ENCODE measurements at regions not wholly inside any gene's neighbourhood (a gene's known extent, or its start where the extent isn't known, plus 50 kb on each side); places are given as distances from the start of the nearest gene placed in this dataset.

DNA sequence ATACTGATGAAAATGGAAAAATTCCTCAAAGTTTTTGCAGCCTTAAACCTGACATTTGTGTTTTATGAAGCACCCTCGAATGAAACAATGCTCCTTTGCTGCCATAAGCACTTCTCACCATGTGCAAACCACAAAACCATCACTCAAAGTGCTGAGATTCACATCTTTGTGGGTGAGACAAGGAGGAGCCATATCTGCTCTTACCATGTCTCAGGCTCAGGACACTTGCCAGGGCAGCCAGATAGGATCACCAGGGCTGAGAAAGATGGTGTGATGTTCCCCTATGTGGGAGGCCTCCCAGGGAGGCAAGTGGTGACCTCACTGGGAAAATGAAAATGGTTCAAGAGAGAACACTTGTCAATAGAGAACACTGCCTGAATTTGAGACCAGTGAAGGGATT lies 120.4 kb downstream of the CCDC34 start:
- Histone ChIP-seq H3K27me3 (replicated peaks; ENCODE audit: insufficient read depth, low read depth, low read length, poor library complexity) (no peaks in the 10 kb centered on the region), H3K27ac (ENCODE audit: low read depth, low read length, poor library complexity, severe bottlenecking) (no peak overlapping the region), H3K9me3 (ENCODE audit: low read depth, low read length, poor library complexity, severe bottlenecking) (no peaks in the 10 kb centered on the region), H3K36me3 (ENCODE audit: insufficient read depth, low read length, poor library complexity, severe bottlenecking) (no peaks in the 10 kb centered on the region), H3K4me3 (ENCODE audit: low read depth, low read length, poor library complexity, severe bottlenecking) (no peak overlapping the region), H3K4me1 (ENCODE audit: insufficient read depth, low read length, poor library complexity, severe bottlenecking) (peaks cover 14% of the 10 kb centered on the region)
- POLR2A ChIA-PET (ENCODE audit: low non-redundant PET), result no interaction called here
- TF ChIP-seq EZH2 (IDR thresholded peaks at IDR 0.05; ENCODE audit: borderline replicate concordance, low read depth, low read length, poor library complexity, severe bottlenecking), result no peak
- TF ChIP-seq, protein P1, sequence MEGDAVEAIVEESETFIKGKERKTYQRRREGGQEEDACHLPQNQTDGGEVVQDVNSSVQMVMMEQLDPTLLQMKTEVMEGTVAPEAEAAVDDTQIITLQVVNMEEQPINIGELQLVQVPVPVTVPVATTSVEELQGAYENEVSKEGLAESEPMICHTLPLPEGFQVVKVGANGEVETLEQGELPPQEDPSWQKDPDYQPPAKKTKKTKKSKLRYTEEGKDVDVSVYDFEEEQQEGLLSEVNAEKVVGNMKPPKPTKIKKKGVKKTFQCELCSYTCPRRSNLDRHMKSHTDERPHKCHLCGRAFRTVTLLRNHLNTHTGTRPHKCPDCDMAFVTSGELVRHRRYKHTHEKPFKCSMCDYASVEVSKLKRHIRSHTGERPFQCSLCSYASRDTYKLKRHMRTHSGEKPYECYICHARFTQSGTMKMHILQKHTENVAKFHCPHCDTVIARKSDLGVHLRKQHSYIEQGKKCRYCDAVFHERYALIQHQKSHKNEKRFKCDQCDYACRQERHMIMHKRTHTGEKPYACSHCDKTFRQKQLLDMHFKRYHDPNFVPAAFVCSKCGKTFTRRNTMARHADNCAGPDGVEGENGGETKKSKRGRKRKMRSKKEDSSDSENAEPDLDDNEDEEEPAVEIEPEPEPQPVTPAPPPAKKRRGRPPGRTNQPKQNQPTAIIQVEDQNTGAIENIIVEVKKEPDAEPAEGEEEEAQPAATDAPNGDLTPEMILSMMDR (conservative IDR thresholded peaks at IDR 0.05; ENCODE audit: low read depth, low read length), result no peak
- peak; percentile 51 for DNase-seq (ENCODE audit: low spot score)
- intact Hi-C loops (cut with micrococcal nuclease; ENCODE audit: unreplicated experiment), result no loop called here
- CTCF ChIA-PET, result interaction anchor here (1.2 kb wide), 1 partner anchor 29 kb away, joined by 3 read pairs; no protein-coding TSS in a partner anchor
- BruUV-seq (replicated peaks), result no TSS peak

DNA sequence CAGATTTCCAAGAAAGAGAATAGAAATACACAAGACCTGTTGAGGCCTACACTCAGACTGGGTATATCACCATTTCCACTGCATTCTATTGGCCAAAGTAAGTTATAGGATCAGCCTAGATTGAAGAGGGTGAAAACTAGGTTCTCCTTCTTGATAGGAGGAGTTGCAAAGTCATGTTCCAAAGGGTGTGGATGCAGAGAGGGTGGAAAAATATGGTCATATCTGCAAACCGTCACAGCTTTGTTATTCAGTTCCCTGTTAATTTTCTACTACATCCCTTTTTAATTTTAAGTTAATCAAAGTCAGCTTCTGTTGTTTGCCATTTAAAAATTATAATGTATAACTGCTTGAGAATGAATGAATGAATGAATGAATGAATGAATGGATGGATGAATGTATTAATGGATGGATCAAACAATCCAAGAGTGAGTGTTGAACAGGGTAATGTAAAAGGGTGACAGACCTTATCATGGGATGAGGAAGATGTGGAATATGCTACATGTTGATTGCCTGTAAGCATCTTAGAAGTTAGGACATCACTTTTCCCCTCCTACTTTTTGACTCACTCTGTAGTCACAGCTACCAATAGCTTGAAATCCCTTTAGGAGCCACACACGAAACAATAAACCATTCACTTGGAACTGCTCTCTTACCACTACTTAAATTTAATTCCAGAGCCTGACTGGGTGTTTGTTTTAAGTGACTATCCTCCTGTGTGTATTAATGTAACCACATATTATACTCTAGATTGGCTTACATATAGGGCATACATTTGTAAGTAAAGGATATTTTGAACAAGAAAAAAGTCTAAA lies 121.5 kb downstream of the CCDC34 start:
- ChIA-PET POLR2A (ENCODE audit: low non-redundant PET) (no interaction called here), CTCF (interaction anchor here (0.6 kb wide), 1 partner anchor 261 kb away, joined by 3 read pairs; no protein-coding TSS in a partner anchor)
- intact Hi-C loops (cut with micrococcal nuclease; ENCODE audit: unreplicated experiment), result no loop called here
- TF ChIP-seq, protein P1 (conservative IDR thresholded peaks at IDR 0.05; ENCODE audit: low read depth, low read length), result no peak
- TF ChIP-seq EZH2 (IDR thresholded peaks at IDR 0.05; ENCODE audit: borderline replicate concordance, low read depth, low read length, poor library complexity, severe bottlenecking), result no peak
- no peaks in the 10 kb centered on the region for H3K36me3 ChIP-seq (ENCODE audit: insufficient read depth, low read length, poor library complexity, severe bottlenecking)
- no peaks in the 10 kb centered on the region for H3K27me3 ChIP-seq (replicated peaks; ENCODE audit: insufficient read depth, low read depth, low read length, poor library complexity)
- peaks cover 9% of the 10 kb centered on the region for H3K4me1 ChIP-seq (ENCODE audit: insufficient read depth, low read length, poor library complexity, severe bottlenecking)
- no peaks in the 10 kb centered on the region for H3K9me3 ChIP-seq (ENCODE audit: low read depth, low read length, poor library complexity, severe bottlenecking)
- no TSS peak for BruUV-seq (replicated peaks)
- H3K27ac ChIP-seq (ENCODE audit: low read depth, low read length, poor library complexity, severe bottlenecking), result no peak overlapping the region
- H3K4me3 ChIP-seq (ENCODE audit: low read depth, low read length, poor library complexity, severe bottlenecking), result no peak overlapping the region
- peak; percentile 62 for DNase-seq (ENCODE audit: low spot score)

DNA sequence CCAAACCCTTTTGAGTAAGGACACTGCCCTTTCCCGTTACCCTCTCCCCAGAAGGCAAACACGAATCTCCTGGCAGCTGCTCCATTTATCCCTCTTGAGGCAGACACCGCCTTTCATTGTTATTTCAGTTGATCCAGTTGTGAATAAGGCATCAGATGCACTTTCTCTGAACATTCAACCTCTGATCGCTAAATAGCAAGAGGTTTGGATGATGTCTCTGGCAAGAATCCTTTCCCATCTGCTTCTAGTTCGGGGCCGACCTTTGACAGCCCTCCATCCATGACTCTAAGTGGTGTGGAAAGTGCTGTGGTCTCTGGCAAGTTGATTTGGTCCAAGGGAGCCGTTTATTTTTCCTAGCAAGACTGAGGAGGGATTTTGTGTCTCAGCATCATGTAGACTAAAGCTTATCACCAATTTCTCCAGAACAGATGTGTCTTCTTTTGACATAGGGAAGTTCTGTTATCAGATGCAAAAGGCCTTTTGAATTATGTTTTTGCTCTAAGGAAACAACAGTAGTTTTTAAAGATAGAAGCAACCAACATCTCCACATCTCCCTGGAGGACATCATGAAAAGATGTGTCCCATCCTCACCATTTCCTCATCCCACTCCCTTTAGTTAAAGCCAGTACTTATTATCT lies 123.6 kb downstream of the CCDC34 start:
- Histone ChIP-seq H3K4me1 (ENCODE audit: insufficient read depth, low read length, poor library complexity, severe bottlenecking) (peaks cover 19% of the 10 kb centered on the region), H3K9me3 (ENCODE audit: low read depth, low read length, poor library complexity, severe bottlenecking) (no peaks in the 10 kb centered on the region), H3K27ac (ENCODE audit: low read depth, low read length, poor library complexity, severe bottlenecking) (no peak overlapping the region), H3K36me3 (ENCODE audit: insufficient read depth, low read length, poor library complexity, severe bottlenecking) (no peaks in the 10 kb centered on the region), H3K27me3 (replicated peaks; ENCODE audit: insufficient read depth, low read depth, low read length, poor library complexity) (no peaks in the 10 kb centered on the region), H3K4me3 (ENCODE audit: low read depth, low read length, poor library complexity, severe bottlenecking) (no peak overlapping the region)
- ChIA-PET CTCF (no interaction called here), POLR2A (ENCODE audit: low non-redundant PET) (interaction anchor here (0.6 kb wide), 2 partner anchors 26 to 78 kb away, joined by 4 to 5 read pairs; no protein-coding TSS in a partner anchor)
- intact Hi-C loops (cut with micrococcal nuclease; ENCODE audit: unreplicated experiment), result no loop called here
- DNase-seq (ENCODE audit: low spot score), result no peak
- BruUV-seq (replicated peaks), result no TSS peak
- no peak for TF ChIP-seq EZH2 (IDR thresholded peaks at IDR 0.05; ENCODE audit: borderline replicate concordance, low read depth, low read length, poor library complexity, severe bottlenecking)
- TF ChIP-seq, protein P1 (conservative IDR thresholded peaks at IDR 0.05; ENCODE audit: low read depth, low read length), result no peak
